Ascending aorta (tissue), 2 donors: ENCODE measurements at regions not wholly inside any gene's neighbourhood (a gene's known extent, or its start where the extent isn't known, plus 50 kb on each side); places are given as distances from the start of the nearest gene placed in this dataset.
"Not testable (repeated sequence)": the region's sequence is repeated elsewhere in the genome, so short reads cannot be mapped to it uniquely, and the experiment has no call there.

ENCODE experiments used
- DNase-seq, 2 donors: peaks; one replicate each; pipeline ENCODE4 v3.0.0-alpha.2; 2019; ENCODE audit warnings: low spot score in 2 of 2
- H3K27ac ChIP-seq, 2 donors: fragments of 200-600 bp; sonication (generic); one replicate each; pipeline ENCODE4 v1.5.1; 2016 to 2017; ENCODE audit warnings: mild to moderate bottlenecking in 1 of 2
- H3K27me3 ChIP-seq: fragments of 200-600 bp; sonication (generic); one replicate; pipeline ENCODE4 v1.5.1; 2017
- H3K36me3 ChIP-seq, 2 donors: fragments of 200-600 bp; sonication (generic); one replicate each; pipeline ENCODE4 v1.5.1; 2016
- H3K4me1 ChIP-seq, 2 donors: fragments of 200-600 bp; sonication (generic); one replicate each; pipeline ENCODE4 v1.5.1; 2016 to 2017; ENCODE audit warnings: mild to moderate bottlenecking in 1 of 2
- H3K4me3 ChIP-seq, 2 donors: fragments of 200-600 bp; sonication (generic); one replicate each; pipeline ENCODE4 v1.5.1; 2016 to 2017; ENCODE audit warnings: mild to moderate bottlenecking in 1 of 2
- H3K9me3 ChIP-seq, 2 donors: fragments of 200-600 bp; sonication (generic); one replicate each; pipeline ENCODE4 v1.5.1; 2016
- CTCF ChIP-seq, 3 experiments: fragments of 200-600 bp in 2 of 3; fragments of 450-650 bp in 1 of 3; sonication (generic) in 2 of 3; IDR thresholded peaks; one replicate each; pipeline ENCODE4 v1.5.1; 2016 to 2019; ENCODE audit warnings: antibody characterized with exemption in 3 of 3, mild to moderate bottlenecking in 1 of 3, moderate library complexity in 1 of 3
- intact Hi-C: fragments of 100-400 bp; cut with DNase I; formaldehyde crosslinking; loops from one replicate; pipeline ENCODE4 v1.15.1; 2023

- no peak for DNase-seq
- no peaks in the 10 kb centered on the region for H3K27me3 ChIP-seq
- H3K4me1 ChIP-seq: no peaks in the 10 kb centered on the region
- intact Hi-C loops: no loop called here
- H3K36me3 ChIP-seq: no peaks in the 10 kb centered on the region
- no peak for TF ChIP-seq CTCF (IDR thresholded peaks at IDR 0.05)
- H3K27ac ChIP-seq: no peak overlapping the region
- H3K9me3 ChIP-seq: no peaks in the 10 kb centered on the region
- no peak overlapping the region for H3K4me3 ChIP-seq
These were observed 379.0 kb upstream of the PDZRN3 start for GRCh38 chr3:74003734-74004133.

- Histone ChIP-seq H3K9me3 (no peaks in the 10 kb centered on the region), H3K27me3 (no peaks in the 10 kb centered on the region), H3K36me3 (no peaks in the 10 kb centered on the region), H3K27ac (no peak overlapping the region), H3K4me3 (no peak overlapping the region), H3K4me1 (no peaks in the 10 kb centered on the region)
- DNase-seq: no peak
- no peak for TF ChIP-seq CTCF (IDR thresholded peaks at IDR 0.05)
- intact Hi-C loops: no loop called here
These were observed 376.7 kb upstream of the PDZRN3 start for GRCh38 chr3:74001436-74001835.

- no peaks in the 10 kb centered on the region for H3K9me3 ChIP-seq
- no peak overlapping the region for H3K27ac ChIP-seq
- no peak for DNase-seq
- intact Hi-C loops: no loop called here
- H3K4me3 ChIP-seq: no peak overlapping the region
- H3K4me1 ChIP-seq: no peaks in the 10 kb centered on the region
- no peaks in the 10 kb centered on the region for H3K36me3 ChIP-seq
- H3K27me3 ChIP-seq: no peaks in the 10 kb centered on the region
- no peak for TF ChIP-seq CTCF (IDR thresholded peaks at IDR 0.05)
These were observed 376.0 kb upstream of the PDZRN3 start for GRCh38 chr3:74000725-74001124.

- Histone ChIP-seq H3K27ac (no peak overlapping the region), H3K4me3 (no peak overlapping the region), H3K4me1 (no peaks in the 10 kb centered on the region), H3K36me3 (no peaks in the 10 kb centered on the region), H3K27me3 (no peaks in the 10 kb centered on the region), H3K9me3 (no peaks in the 10 kb centered on the region)
- intact Hi-C loops: no loop called here
- TF ChIP-seq CTCF (IDR thresholded peaks at IDR 0.05): no peak
- DNase-seq: no peak
These were observed 374.8 kb upstream of the PDZRN3 start for GRCh38 chr3:73999501-73999900.

GRCh38 chr3:73990691-73991090 lies 365.9 kb upstream of the PDZRN3 start:
- not testable (repeated sequence) for H3K9me3 ChIP-seq

GRCh38 chr3:73966733-73967132 lies 342.0 kb upstream of the PDZRN3 start:
- no peak overlapping the region for H3K4me3 ChIP-seq
- H3K27ac ChIP-seq: no peak overlapping the region
- H3K36me3 ChIP-seq: no peaks in the 10 kb centered on the region
- intact Hi-C loops: no loop called here
- no peaks in the 10 kb centered on the region for H3K9me3 ChIP-seq
- DNase-seq: no peak
- TF ChIP-seq CTCF (IDR thresholded peaks at IDR 0.05): no peak
- no peaks in the 10 kb centered on the region for H3K4me1 ChIP-seq
- H3K27me3 ChIP-seq: no peaks in the 10 kb centered on the region

More at GRCh38 chr3:73990691-73991090, 365.9 kb upstream of the PDZRN3 start:
- DNase-seq, H3K27ac ChIP-seq, H3K4me1 ChIP-seq, intact Hi-C loops, H3K27me3 ChIP-seq, H3K36me3 ChIP-seq, H3K4me3 ChIP-seq: not testable (repeated sequence)
